Central memory CD8-positive, alpha-beta T cell (primary cell): ENCODE measurements at regions not wholly inside any gene's neighbourhood (a gene's known extent, or its start where the extent isn't known, plus 50 kb on each side); places are given as distances from the start of the nearest gene placed in this dataset.

Experiments
- ATAC-seq: fragments of 150-1000 bp; cut with Tn5 transposase; replicated peaks from 2 replicates; pipeline ENCODE4 v1.10.0; 2022; ENCODE audit warnings: mild to moderate bottlenecking, moderate FRiP score, moderate number of reproducible peaks; ENCODE audit not compliant: poor library complexity, severe bottlenecking; ENCODE audit errors: extremely low read depth
- DNase-seq, 2 donors: peaks; one replicate each; pipeline ENCODE4 v3.0.0; 2021; ENCODE audit warnings: low spot score in 2 of 2
- H3K27ac Mint-ChIP-seq: one replicate; pipeline ENCODE4 v1.8.0; 2022; ENCODE audit warnings: low read depth, mild to moderate bottlenecking, moderate library complexity, mixed read lengths
- H3K27me3 Mint-ChIP-seq: one replicate; pipeline ENCODE4 v1.8.0; 2022; ENCODE audit warnings: mixed read lengths
- H3K36me3 Mint-ChIP-seq: one replicate; pipeline ENCODE4 v1.8.0; 2022; ENCODE audit warnings: mild to moderate bottlenecking, moderate library complexity, mixed read lengths; ENCODE audit not compliant: insufficient read depth
- H3K4me1 Mint-ChIP-seq: one replicate; pipeline ENCODE4 v1.8.0; 2022; ENCODE audit warnings: mixed read lengths
- H3K4me3 Mint-ChIP-seq: one replicate; pipeline ENCODE4 v1.8.0; 2022; ENCODE audit warnings: mild to moderate bottlenecking, moderate library complexity, mixed read lengths
- H3K9me3 Mint-ChIP-seq: one replicate; pipeline ENCODE4 v1.8.0; 2022; ENCODE audit warnings: mixed read lengths

- H3K36me3 Mint-ChIP-seq = peaks cover 2% of the 10 kb centered on the region
- no peak for ATAC-seq
- no peak overlapping the region for H3K4me3 Mint-ChIP-seq
- no peak overlapping the region for H3K27ac Mint-ChIP-seq
- peaks cover 6% of the 10 kb centered on the region for H3K9me3 Mint-ChIP-seq
- no peak for DNase-seq
- no peaks in the 10 kb centered on the region for H3K4me1 Mint-ChIP-seq
- H3K27me3 Mint-ChIP-seq = peaks cover 52% of the 10 kb centered on the region
These were observed 89.1 kb upstream of the ADRA2C start for GRCh38 chr4:3676907-3677747.

- H3K27ac Mint-ChIP-seq = no peak overlapping the region
- H3K27me3 Mint-ChIP-seq = peaks cover 54% of the 10 kb centered on the region
- DNase-seq (no peak), ATAC-seq (no peak)
- peaks cover 6% of the 10 kb centered on the region for H3K9me3 Mint-ChIP-seq
- peaks cover 2% of the 10 kb centered on the region for H3K36me3 Mint-ChIP-seq
- H3K4me3 Mint-ChIP-seq = no peak overlapping the region
- no peaks in the 10 kb centered on the region for H3K4me1 Mint-ChIP-seq
These were observed 90.0 kb upstream of the ADRA2C start for GRCh38 chr4:3676196-3676595.

GRCh38 chr4:3675251-3676115 is 90.7 kb upstream of the ADRA2C start:
- Mint-ChIP-seq H3K9me3 (peaks cover 6% of the 10 kb centered on the region), H3K4me3 (no peak overlapping the region), H3K27ac (no peak overlapping the region), H3K27me3 (peaks cover 54% of the 10 kb centered on the region), H3K36me3 (no peaks in the 10 kb centered on the region), H3K4me1 (no peaks in the 10 kb centered on the region)
- DNase-seq (no peak), ATAC-seq (no peak)

GRCh38 chr4:3674479-3674851 is 91.7 kb upstream of the ADRA2C start:
- H3K4me1 Mint-ChIP-seq = no peaks in the 10 kb centered on the region
- H3K36me3 Mint-ChIP-seq = no peaks in the 10 kb centered on the region
- H3K4me3 Mint-ChIP-seq = no peak overlapping the region
- no peak overlapping the region for H3K27ac Mint-ChIP-seq
- ATAC-seq = no peak
- no peak for DNase-seq
- H3K27me3 Mint-ChIP-seq = peaks cover 48% of the 10 kb centered on the region
- H3K9me3 Mint-ChIP-seq = peaks cover 6% of the 10 kb centered on the region

GRCh38 chr4:3673716-3674478 is 92.3 kb upstream of the ADRA2C start:
- Mint-ChIP-seq H3K36me3 (no peaks in the 10 kb centered on the region), H3K9me3 (peaks cover 6% of the 10 kb centered on the region), H3K27ac (no peak overlapping the region), H3K27me3 (peaks cover 47% of the 10 kb centered on the region), H3K4me3 (no peak overlapping the region), H3K4me1 (no peaks in the 10 kb centered on the region)
- no peak for DNase-seq
- ATAC-seq = no peak

GRCh38 chr4:3673176-3673575 is 93.0 kb upstream of the ADRA2C start:
- DNase-seq = no peak
- H3K27ac Mint-ChIP-seq = no peak overlapping the region
- no peaks in the 10 kb centered on the region for H3K4me1 Mint-ChIP-seq
- no peak for ATAC-seq
- no peak overlapping the region for H3K4me3 Mint-ChIP-seq
- H3K9me3 Mint-ChIP-seq = peaks cover 6% of the 10 kb centered on the region
- no peaks in the 10 kb centered on the region for H3K36me3 Mint-ChIP-seq
- peaks cover 47% of the 10 kb centered on the region for H3K27me3 Mint-ChIP-seq

- peaks cover 6% of the 10 kb centered on the region for H3K9me3 Mint-ChIP-seq
- H3K4me3 Mint-ChIP-seq = no peak overlapping the region
- H3K27ac Mint-ChIP-seq = no peak overlapping the region
- no peaks in the 10 kb centered on the region for H3K36me3 Mint-ChIP-seq
- H3K27me3 Mint-ChIP-seq = peaks cover 45% of the 10 kb centered on the region
- ATAC-seq = no peak
- DNase-seq = no peak
- H3K4me1 Mint-ChIP-seq = no peaks in the 10 kb centered on the region
These were observed 93.7 kb upstream of the ADRA2C start for GRCh38 chr4:3672465-3672831.

GRCh38 chr4:3671571-3672464 is 94.4 kb upstream of the ADRA2C start:
- H3K27ac Mint-ChIP-seq = no peak overlapping the region
- peaks cover 6% of the 10 kb centered on the region for H3K9me3 Mint-ChIP-seq
- DNase-seq (no peak), ATAC-seq (no peak)
- no peak overlapping the region for H3K4me3 Mint-ChIP-seq
- H3K36me3 Mint-ChIP-seq = no peaks in the 10 kb centered on the region
- no peaks in the 10 kb centered on the region for H3K4me1 Mint-ChIP-seq
- peaks cover 39% of the 10 kb centered on the region for H3K27me3 Mint-ChIP-seq

- DNase-seq (no peak), ATAC-seq (no peak)
- peaks cover 6% of the 10 kb centered on the region for H3K9me3 Mint-ChIP-seq
- H3K4me1 Mint-ChIP-seq = no peaks in the 10 kb centered on the region
- peaks cover 31% of the 10 kb centered on the region for H3K27me3 Mint-ChIP-seq
- no peak overlapping the region for H3K27ac Mint-ChIP-seq
- no peak overlapping the region for H3K4me3 Mint-ChIP-seq
- H3K36me3 Mint-ChIP-seq = no peaks in the 10 kb centered on the region
These were observed 95.4 kb upstream of the ADRA2C start for GRCh38 chr4:3670521-3671519.

- H3K4me1 Mint-ChIP-seq = no peaks in the 10 kb centered on the region
- DNase-seq = no peak
- no peaks in the 10 kb centered on the region for H3K36me3 Mint-ChIP-seq
- no peak overlapping the region for H3K4me3 Mint-ChIP-seq
- no peak overlapping the region for H3K27ac Mint-ChIP-seq
- ATAC-seq = no peak
- H3K27me3 Mint-ChIP-seq = peaks cover 22% of the 10 kb centered on the region
- peaks cover 6% of the 10 kb centered on the region for H3K9me3 Mint-ChIP-seq
These were observed 96.6 kb upstream of the ADRA2C start for GRCh38 chr4:3669553-3669949.
